Fibroblast of lung (primary cell): ENCODE measurements at regions not wholly inside any gene's neighbourhood (a gene's known extent, or its start where the extent isn't known, plus 50 kb on each side); places are given as distances from the start of the nearest gene placed in this dataset.

Source experiments
- EZH2 ChIP-seq: IDR thresholded peaks from 2 replicates; pipeline ENCODE4 v1.5.1; 2012; ENCODE audit warnings: low read length, control low read depth, mild to moderate bottlenecking; ENCODE audit errors: missing control alignments
- TF ChIP-seq, protein P1 (sequence below), 2 donors: IDR thresholded peaks in 1 of 2; conservative IDR thresholded peaks in 1 of 2; 1 replicate in 1 of 2; 2 replicates in 1 of 2; pipeline ENCODE4 v1.5.1; 2011 to 2012; ENCODE audit warnings: low read length in 2 of 2, control low read depth in 1 of 2, inconsistent platforms in 1 of 2, low read depth in 1 of 2, mild to moderate bottlenecking in 1 of 2

GRCh38 chr10:4034907-4035598 is 250.0 kb upstream of the KLF6 start:
- TF ChIP-seq, protein P1, sequence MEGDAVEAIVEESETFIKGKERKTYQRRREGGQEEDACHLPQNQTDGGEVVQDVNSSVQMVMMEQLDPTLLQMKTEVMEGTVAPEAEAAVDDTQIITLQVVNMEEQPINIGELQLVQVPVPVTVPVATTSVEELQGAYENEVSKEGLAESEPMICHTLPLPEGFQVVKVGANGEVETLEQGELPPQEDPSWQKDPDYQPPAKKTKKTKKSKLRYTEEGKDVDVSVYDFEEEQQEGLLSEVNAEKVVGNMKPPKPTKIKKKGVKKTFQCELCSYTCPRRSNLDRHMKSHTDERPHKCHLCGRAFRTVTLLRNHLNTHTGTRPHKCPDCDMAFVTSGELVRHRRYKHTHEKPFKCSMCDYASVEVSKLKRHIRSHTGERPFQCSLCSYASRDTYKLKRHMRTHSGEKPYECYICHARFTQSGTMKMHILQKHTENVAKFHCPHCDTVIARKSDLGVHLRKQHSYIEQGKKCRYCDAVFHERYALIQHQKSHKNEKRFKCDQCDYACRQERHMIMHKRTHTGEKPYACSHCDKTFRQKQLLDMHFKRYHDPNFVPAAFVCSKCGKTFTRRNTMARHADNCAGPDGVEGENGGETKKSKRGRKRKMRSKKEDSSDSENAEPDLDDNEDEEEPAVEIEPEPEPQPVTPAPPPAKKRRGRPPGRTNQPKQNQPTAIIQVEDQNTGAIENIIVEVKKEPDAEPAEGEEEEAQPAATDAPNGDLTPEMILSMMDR (conservative IDR thresholded peaks at IDR 0.05 in 1 of 2, IDR thresholded peaks at IDR 0.05 in 1 of 2; ENCODE audit: low read depth in 1 of 2, low read length in 2 of 2): no peak
- no peak for TF ChIP-seq EZH2
